ENCODE measurements at regions not wholly inside any gene's neighbourhood (a gene's known extent, or its start where the extent isn't known, plus 50 kb on each side); places are given as distances from the start of the nearest gene placed in this dataset.

GRCh38 chr16:72517154-72517553 lies 345.2 kb upstream of the PMFBP1 start:
- Histone ChIP-seq H3K9me3 (peaks cover 0 to 11% (median 9%) of the 10 kb centered on the region in 8 donors), H3K36me3 (peaks cover 0 to 6% (median 0%) of the 10 kb centered on the region in 6 donors), H3K27me3 (replicated peaks in 1 of 7) (no peaks in the 10 kb centered on the region), H3K4me1 (no peaks in the 10 kb centered on the region), H3K27ac (no peak overlapping the region), H3K4me3 (no peak overlapping the region)
- WGBS, 5 donors = 94 to 100% (median 98%) methylated on average over 2 of the region's 2 CpGs
- intact Hi-C loops (cut with DNase I; ENCODE audit: low total_unique reads) = no loop called here
- no peak for DNase-seq
- TF ChIP-seq POLR2AphosphoS5 (IDR thresholded peaks at IDR 0.05) (no peak), CTCF (IDR thresholded peaks at IDR 0.05 in 8 of 11, conservative IDR thresholded peaks at IDR 0.05 in 3 of 11) (no peak), POLR2A (IDR thresholded peaks at IDR 0.05) (no peak)

GRCh38 chr16:72511171-72511570 lies 339.2 kb upstream of the PMFBP1 start:
- intact Hi-C loops (cut with DNase I; ENCODE audit: low total_unique reads) = no loop called here
- TF ChIP-seq CTCF (IDR thresholded peaks at IDR 0.05 in 8 of 11, conservative IDR thresholded peaks at IDR 0.05 in 3 of 11) (no peak), POLR2A (IDR thresholded peaks at IDR 0.05) (no peak), POLR2AphosphoS5 (IDR thresholded peaks at IDR 0.05) (no peak)
- DNase-seq = no peak
- no peak overlapping the region for H3K27ac ChIP-seq
- H3K9me3 ChIP-seq = no peaks in the 10 kb centered on the region
- H3K4me1 ChIP-seq = no peaks in the 10 kb centered on the region
- no peaks in the 10 kb centered on the region for H3K27me3 ChIP-seq (replicated peaks in 1 of 7)
- 91 to 97% (median 93%) methylated on average over 3 of the region's 3 CpGs for WGBS, 5 donors
- H3K4me3 ChIP-seq = no peak overlapping the region
- H3K36me3 ChIP-seq = no peaks in the 10 kb centered on the region

- no peak for TF ChIP-seq CTCF (IDR thresholded peaks at IDR 0.05 in 8 of 11, conservative IDR thresholded peaks at IDR 0.05 in 3 of 11)
- TF ChIP-seq POLR2A (IDR thresholded peaks at IDR 0.05) = no peak
- TF ChIP-seq POLR2AphosphoS5 (IDR thresholded peaks at IDR 0.05) = no peak
- Histone ChIP-seq H3K36me3 (no peaks in the 10 kb centered on the region), H3K27ac (no peak overlapping the region), H3K4me1 (no peaks in the 10 kb centered on the region), H3K4me3 (no peak overlapping the region), H3K27me3 (replicated peaks in 1 of 7) (no peaks in the 10 kb centered on the region), H3K9me3 (no peaks in the 10 kb centered on the region)
- intact Hi-C loops (cut with DNase I; ENCODE audit: low total_unique reads) = loop anchor here (10.0 kb wide), 1 partner anchor 687 kb away; no protein-coding TSS in a partner anchor
- no peak for DNase-seq
- 89 to 94% (median 90%) methylated on average over 1 of the region's 1 CpG for WGBS, 5 donors
These were observed 336.2 kb upstream of the PMFBP1 start for GRCh38 chr16:72508191-72508590.

GRCh38 chr16:72502594-72503005 lies 330.6 kb upstream of the PMFBP1 start:
- intact Hi-C loops (cut with DNase I; ENCODE audit: low total_unique reads) = loop anchor here (10.0 kb wide), 1 partner anchor 692 kb away; no protein-coding TSS in a partner anchor
- Histone ChIP-seq H3K27me3 (replicated peaks in 1 of 7) (no peaks in the 10 kb centered on the region), H3K4me3 (no peak overlapping the region), H3K9me3 (no peaks in the 10 kb centered on the region), H3K27ac (no peak overlapping the region), H3K4me1 (no peaks in the 10 kb centered on the region), H3K36me3 (no peaks in the 10 kb centered on the region)
- no peak for DNase-seq
- TF ChIP-seq CTCF (IDR thresholded peaks at IDR 0.05 in 8 of 11, conservative IDR thresholded peaks at IDR 0.05 in 3 of 11) (no peak), POLR2AphosphoS5 (IDR thresholded peaks at IDR 0.05) (no peak), POLR2A (IDR thresholded peaks at IDR 0.05) (no peak)
- WGBS, 5 donors = 82 to 91% (median 88%) methylated on average over 1 of the region's 1 CpG
